NCI-H510A (cell line): ENCODE measurements at regions not wholly inside any gene's neighbourhood (a gene's known extent, or its start where the extent isn't known, plus 50 kb on each side); places are given as distances from the start of the nearest gene placed in this dataset.

Experiments used
- DNase-seq: peaks from one replicate; lab custom pipeline; 2025; lab: John Stamatoyannopoulos, UW

DNA sequence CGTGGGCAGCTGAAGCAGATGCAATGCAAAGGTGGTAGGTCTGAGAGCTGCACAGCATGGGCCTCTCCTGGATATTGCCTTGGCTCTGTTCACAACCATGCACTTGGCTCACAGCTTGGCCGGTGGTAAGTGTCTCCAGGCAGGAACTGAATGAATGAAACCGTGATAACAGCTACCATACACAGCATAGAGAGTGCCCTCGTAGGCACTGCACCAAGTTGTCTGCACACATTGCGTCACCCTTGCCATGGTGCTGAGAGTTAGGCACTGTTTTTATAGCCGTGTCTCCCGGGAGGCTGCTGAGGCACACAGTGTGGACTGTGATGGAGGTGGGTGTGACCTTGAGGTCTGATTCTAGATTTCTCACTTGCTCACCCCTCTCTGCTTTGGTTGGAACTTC lies 157.6 kb upstream of the VASH1 start:
- no peak for DNase-seq

DNA sequence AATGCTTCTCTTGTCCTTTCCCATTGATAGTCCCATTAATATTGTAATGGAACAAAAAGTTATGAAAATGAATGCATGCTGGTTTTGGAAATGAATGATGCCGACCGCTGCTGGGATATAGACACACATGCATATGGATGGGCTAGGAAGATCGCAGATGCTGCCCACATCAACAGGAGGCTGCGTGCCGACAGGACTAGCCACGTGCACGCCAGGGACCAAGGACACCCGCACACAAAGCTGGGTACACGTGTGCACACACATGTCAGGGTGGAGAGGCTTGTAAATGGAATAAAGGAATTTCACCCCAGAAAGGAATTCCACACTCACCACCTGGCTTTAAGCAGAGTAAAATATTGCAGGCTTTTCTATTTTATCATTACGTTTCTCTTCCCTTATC lies 153.8 kb upstream of the VASH1 start:
- no peak for DNase-seq

DNA sequence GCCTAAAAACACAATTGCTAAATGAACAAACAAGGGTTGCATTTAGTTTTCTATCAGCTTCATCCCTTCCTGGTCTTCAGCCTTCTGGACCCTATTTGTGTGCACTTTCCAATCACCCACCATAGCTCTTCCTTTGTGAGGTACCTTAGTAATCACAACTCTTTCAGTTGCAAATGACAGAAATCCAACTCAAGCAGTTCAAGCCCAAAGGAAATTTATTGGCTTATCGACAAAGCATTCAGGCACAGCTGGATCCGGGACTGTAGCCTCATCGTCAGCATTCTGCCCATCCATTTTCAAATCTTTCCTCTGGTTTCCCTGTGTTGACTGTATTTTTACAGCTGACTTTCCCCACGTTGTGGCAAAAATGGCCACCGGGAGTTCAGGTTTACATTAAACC lies 148.6 kb upstream of the VASH1 start:
- DNase-seq = no peak

DNA sequence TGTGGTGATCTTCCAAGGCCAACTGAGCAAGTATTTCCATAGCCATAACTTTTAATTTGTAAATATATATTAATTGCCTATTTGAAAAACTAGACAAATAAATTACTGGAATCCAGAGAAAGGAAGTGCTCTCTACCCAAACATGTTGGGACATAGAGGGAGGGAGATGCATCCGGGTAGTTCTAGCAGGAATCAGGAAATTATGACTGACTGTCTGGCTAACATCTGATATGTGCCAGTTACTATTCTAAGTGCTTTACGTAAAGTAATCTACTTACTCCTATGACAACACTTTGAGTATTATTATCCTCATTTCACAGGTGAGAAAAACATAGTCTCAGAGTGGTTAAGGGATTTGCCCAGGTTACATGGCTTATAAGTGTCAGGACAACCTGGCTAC lies 147.7 kb upstream of the VASH1 start:
- no peak for DNase-seq

DNA sequence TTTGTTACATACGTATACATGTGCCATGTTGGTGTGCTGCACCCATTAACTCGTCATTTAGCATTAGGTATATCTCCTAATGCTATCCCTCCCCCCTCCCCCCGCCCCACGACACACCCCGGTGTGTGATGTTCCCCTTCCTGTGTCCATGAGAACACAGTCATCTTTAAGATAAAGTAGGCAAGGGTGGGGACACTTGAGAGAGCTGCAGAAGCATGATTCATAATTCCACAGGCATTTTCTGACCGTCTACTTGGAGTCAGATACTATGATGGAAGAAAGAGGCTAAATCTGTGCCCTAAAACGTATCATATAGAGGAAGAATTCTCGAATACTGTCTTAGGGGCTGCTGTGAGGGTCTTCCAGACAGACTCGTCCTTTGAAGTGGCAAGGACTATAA lies 145.9 kb upstream of the VASH1 start:
- no peak for DNase-seq

DNA sequence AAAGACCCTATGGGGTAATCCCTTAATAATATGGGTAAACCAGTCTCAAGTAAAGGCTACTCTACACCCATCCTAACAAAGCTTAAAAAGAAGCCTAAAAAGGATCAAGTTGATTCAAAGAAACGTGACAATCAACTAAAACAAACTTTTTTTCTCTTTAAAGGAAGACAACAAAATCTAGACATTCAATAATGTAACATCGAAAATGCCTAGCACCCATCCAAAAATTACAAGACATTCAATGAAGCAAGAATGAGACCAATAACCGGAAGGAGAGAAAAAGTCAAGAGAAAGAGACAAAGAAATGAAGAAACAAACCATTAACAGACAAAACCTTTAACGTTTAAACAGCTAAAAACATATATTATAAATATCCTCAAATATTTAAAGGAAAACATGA lies 143.8 kb upstream of the VASH1 start:
- DNase-seq = no peak

DNA sequence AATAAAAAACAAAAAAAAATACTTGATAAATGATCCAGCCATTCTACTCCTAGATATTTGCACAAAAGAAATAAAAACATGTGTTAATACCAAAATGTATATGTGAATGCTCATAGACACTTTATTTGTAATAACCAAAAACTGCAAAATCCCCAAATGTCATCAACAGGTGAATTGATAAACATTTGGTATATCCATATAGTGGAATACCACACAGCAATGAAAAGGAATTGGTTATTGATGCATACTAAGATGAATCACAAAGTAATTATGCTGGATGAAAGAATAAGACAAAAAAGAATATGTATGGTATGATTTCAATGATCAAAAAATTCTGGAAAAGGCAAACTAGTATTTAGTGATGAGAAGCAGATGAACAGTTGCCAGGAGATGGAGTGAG lies 124.7 kb upstream of the VASH1 start:
- DNase-seq = no peak

DNA sequence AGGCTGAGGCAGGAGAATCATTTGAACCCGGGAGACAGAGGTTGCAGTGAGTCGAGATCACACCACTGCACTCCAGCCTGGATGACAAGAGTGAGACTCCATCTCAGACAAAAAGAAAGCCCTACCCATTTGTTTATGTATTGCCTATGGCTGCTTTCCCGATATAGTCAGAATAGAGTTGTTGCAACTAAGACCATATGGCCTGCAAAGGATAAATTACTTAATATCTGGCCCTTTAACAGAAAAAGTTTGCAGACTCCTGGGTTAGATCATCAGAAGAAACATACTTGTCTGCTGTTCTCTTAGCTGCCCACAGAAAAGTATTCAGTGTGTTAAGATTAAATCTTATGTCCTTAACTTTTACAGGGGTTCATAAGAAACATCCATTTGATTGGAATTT lies 122.4 kb upstream of the VASH1 start:
- DNase-seq = no peak

DNA sequence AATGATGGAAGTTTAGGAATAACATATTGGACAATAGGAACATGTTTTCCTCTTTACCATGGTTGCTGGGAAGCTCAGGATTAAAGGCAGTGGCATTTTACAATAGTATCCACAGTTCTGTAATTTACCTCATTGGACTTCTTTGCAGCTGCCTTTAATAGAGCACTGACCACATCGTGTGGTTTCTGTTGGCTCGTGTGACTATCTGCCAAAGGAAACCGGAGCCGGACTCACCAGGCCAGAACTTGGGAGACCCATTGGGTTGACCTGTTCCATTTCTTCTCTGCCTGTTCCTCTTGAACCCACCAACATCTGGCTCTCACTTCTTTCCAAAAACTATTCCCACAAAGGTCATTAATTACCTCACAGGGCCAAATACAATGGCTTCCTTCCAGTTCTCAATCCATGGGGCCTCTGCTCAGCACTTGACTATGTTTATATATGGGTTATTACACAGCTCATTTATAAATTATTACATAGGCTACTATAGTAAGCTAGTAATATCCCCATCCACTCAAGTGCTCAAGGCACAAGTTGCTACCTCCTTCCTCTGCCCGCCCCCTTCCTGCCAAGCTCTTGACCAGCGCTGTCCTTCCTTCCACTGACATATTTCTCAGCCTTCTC lies 121.5 kb upstream of the VASH1 start:
- no peak for DNase-seq

DNA sequence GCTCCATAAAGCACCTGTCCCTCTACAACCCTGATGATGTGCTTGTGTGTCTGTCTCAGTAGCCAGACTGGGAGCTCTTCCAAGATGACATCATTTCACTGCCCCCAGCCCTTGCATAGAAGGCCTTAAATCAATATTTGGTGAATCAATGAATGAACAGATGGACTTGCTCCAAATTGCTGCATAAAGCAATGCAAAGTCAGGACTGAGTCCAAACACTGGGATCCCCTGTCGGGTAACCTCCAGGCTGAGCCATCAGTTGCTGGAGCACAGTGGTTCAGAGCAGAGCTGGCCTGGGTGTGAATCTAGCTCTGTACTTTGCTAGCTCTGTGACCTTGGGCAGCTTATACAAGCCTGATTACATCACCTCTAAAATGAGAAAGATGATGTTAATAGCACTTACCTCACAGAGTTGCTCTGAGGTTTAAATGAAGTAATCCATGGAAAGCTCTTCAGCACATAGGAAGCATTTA lies 120.3 kb upstream of the VASH1 start:
- DNase-seq = no peak

DNA sequence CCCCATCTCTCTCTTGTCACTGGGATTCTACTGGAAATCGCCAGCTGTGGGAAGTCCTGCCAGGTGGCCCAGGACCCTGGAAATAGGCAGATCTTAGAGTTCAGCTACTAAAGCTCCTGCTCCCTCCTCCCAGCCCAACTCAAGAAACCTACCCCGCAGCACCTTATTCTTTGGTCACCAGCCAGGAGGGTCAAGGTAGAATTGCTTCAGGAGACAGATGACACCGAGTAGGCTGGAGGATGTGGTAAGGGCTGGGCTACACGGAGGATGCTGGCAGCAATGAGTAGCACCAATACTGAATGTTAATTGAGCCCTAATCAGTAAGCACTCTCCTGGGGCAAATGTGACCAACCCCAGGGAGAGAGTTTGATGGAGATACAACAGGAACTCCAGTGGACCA lies 119.7 kb upstream of the VASH1 start:
- DNase-seq = no peak

DNA sequence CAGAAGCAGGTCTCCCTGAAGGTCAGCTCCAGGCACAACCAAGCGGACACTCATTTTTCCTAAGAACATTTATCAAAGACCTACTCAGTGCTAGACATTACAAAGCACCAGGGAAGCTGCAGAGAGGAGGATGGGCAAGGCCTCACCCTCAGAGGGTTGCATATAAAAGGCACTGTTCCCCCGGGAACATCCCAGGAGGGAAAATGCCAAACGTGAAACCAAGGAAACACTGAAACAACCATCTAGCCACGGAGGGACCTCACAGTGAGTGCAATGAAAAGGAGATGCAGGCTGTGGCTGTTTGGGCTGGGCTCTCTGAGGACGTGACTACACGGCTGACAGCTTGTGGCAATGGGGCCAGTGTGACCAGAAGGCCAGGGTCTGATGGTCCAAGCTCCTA lies 117.4 kb upstream of the VASH1 start:
- DNase-seq = no peak

DNA sequence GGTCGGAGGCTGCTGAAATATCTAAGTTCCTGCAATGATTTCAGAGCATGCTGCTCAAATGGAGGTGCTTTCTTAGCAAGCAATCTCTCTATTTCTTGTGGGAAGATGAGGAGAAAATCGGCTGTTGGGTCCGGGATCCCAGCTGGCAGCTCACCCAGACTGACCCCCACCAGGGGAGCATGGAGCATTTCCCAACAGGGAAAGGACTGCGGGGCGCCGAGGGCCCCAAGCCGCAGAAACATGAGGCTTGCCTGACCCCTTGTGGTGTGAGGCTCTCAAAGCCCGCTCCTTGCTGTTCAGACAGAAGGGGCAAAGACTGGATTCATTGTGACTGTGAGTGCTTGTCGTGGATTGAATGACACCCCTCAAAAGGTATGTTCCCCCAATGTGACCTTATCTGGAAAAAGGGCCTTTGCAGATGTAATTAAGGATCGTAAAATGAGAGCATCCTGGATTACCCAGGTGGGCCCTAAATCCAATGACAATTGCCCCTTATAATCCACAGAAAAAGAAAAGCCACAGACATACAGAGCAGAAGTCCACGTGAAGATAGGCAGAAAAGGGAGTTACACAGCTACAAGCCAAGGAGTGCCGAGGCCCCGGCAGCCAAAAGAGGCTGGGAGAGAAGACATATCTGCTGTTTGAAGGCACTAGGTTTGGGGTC lies 116.3 kb upstream of the VASH1 start:
- DNase-seq = no peak

DNA sequence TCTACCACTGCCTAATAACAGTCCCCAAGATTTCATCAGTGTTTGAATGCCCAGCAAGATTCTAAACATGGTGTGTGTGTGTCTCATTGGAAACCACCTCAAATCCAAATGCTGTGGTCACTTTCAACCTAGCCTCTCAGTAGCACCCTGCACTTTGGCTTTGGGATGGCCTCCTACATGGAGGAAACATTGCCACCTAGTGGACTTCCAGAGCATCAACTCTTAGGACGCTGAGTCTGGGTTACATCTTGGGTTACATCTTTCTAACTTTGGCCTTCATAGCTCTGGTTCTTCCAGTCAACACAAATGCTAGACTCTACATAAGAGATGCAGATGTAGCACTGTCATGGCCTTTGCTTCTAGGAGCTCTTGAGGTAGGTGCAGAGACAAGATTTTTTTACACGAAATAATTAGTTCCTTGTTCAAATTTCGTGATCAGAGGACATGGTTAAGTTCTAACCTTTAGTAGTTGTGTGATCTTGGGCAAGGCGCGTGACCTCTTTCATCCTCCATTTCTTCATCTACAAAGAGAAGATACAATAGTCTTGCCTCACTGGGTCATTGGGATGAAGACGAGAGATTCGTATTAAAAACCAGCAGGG lies 113.5 kb upstream of the VASH1 start:
- no peak for DNase-seq

DNA sequence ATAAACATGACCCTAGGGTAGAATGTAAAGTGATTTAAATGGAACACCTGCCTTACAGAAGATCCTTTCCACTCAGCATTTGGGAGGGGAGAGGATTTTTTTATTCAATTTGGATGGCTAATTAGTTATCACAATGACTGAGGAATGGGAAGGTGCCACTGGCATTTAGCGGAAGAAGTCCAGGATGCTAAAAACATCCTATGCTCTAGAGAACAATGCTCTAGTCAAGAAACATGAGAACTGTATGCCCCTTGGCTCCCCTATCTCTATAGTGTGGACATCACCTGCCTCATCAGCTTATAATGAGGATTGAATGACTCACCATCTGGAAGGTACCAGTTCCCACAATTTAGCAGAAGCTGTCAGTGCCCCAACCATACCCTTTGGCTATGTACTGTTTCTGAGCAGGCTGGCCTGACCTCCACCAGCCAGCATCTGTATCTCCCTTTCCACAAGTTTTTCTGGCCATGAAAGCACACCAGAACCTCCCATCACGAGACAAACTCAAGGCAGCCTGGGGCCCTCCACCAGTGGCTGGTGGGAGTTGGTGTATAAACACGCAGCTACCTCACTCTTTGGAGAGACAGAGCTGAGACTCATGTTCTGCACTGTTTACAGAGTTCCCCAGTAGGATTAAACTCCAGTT lies 109.7 kb upstream of the VASH1 start:
- no peak for DNase-seq

DNA sequence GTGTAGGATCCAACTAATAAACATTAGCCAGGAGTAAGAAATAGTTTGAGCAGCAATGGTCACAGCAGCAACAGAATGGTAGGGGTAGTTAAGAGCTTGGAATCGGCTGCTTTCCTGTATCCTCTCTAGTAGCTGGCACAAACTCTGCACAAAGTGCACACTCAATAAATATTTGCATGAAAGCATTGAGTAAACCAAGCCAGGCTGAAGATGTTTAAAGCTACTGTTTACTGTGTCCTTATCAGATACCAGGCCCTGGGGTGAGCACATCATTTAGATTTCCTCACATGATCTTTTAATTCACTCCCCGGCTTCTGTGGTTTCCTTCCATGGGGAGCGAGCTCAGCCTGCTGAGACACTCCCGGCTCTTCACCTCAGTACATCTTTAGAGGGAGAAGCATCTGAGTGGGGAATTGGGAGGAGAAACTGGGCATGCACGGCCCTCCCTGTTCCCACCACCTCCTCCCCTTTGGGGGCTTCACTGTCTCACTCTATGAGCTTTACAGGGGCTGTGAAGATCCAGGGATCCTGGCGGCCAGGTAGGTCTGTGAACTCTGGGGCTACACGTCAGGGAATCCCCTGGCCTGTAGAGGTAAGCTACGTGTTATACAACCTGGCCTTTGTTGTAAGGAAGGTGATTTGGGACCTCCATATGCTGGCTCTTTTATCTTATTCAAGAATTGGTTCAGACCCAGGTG lies 107.2 kb upstream of the VASH1 start:
- peak; percentile 53 for DNase-seq

DNA sequence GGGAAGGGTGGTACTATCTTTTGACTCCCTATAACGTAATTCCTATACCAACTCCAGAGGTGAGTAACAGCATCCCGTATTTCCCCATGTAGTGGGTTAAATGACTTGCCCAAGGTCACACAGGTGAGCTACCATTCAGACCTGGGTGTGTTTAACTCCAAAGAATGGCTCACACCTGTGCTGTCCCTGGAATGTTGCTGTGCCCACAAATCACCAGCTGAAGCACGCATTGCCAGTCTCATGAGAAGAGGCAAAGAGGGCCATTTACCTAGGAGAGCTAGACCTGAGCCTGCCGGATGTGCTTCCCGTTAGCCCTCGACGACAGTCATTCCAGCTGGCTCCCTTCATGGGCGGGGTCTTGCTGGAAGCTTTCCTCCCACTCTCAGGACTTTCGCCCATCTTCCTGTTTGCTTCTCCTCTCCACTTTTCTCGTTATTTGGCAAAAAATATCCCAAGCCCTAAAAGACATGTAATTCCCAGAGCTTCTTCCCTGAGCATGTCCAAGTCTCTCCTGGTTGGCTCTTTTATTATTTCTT lies 106.6 kb upstream of the VASH1 start:
- peak; percentile 41 for DNase-seq

DNA sequence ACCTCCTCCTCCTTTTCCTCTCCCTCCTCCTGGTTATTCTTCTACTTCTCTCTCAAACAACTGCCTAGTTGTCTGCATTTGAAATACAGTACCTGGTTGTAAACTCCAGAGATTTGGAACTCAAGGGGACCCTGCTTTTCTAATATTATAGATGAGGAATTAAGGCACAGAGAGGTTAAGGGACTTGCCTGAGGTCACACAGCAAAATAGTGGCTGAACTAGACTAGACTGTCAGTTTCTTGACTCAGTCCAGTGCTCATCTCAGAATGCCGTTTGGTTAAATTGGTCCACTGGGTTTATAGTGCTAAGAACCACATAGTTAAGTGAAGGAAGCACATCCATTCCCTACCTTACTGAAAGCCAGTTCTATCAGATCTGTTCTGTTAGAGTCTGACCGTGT lies 105.9 kb upstream of the VASH1 start:
- no peak for DNase-seq

DNA sequence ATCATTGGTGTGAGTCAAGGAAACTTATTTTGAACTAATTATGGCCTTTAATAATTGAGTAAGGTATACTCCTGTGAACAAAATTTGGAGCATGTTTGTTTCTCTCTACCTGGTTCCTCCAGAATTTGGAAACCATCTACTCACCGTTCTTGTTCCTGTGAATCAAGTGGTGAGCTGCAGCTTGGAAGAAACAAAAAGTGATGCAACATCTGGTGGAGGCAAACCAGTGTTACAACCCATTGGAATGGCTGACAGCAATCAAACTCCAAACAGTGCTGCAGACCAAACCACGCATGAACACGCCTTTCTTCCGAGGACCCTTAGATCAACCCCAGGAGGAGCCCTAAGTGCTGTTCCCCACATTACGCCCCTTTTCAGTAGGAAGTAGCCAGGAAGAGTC lies 104.7 kb upstream of the VASH1 start:
- no peak for DNase-seq

DNA sequence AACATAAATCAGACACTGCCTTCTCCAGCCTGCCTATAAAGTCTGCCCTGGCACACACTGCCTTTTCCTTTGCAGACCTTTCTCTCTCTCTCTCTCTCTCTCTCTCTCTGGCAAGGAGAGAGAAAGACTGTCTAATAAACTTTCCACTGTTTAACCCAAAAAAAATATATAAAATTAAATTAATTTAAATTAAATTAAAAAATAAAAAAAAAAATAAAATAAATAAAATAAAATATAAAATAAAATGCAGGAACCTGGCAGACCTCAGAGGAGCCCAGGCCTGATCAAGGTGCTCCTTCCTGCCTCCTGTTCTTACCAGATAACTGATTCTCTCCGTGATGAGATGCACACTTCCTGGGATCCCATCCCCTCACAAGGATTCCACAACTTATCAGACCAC lies 103.9 kb upstream of the VASH1 start:
- no peak for DNase-seq

DNA sequence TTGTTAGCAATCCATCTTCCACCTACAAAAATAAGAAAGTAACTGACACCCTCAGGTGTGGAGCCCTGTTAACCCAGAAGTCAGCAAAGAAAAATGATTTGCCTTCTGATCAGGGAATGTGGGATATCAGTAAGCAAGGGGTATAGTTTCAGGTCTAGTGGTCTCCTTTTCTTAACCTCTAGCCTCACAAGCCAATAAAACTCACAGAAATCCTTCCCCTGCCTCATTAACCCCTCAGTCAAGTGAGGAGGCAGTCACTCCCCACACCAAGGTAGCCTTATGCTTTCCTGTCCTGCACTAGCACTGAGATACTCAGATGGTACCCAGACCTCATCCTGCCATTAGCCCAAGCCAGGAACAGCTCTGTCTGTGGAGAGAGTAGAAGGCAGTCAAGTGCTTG lies 103.4 kb upstream of the VASH1 start:
- no peak for DNase-seq

DNA sequence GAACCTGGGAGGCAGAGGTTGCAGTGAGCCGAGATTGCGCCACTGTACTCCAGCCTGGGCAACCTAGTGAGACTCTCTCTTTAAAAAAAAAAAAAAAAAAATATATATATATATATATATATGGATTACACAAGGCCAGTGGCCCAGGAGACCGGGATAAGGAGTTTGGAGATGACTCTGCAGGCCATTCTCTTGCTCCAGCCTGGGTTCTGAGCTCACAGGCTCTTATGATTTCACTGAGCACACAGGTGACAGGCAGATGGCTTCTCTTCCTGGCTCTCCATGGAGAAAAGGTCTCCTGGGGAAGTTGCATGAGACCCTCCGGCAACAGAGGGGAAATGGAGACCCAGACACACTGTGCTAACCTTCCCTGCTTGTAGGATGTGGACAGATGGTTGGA lies 98.7 kb upstream of the VASH1 start:
- DNase-seq = no peak
